AML-193 (cell line): ENCODE measurements at regions not wholly inside any gene's neighbourhood (a gene's known extent, or its start where the extent isn't known, plus 50 kb on each side); places are given as distances from the start of the nearest gene placed in this dataset.
"Not testable (repeated sequence)": the region's sequence is repeated elsewhere in the genome, so short reads cannot be mapped to it uniquely, and the experiment has no call there.

Source experiments
- DNase-seq, 2 experiments: peaks; one replicate each; lab custom pipeline; 2025; lab: John Stamatoyannopoulos, UW

DNA sequence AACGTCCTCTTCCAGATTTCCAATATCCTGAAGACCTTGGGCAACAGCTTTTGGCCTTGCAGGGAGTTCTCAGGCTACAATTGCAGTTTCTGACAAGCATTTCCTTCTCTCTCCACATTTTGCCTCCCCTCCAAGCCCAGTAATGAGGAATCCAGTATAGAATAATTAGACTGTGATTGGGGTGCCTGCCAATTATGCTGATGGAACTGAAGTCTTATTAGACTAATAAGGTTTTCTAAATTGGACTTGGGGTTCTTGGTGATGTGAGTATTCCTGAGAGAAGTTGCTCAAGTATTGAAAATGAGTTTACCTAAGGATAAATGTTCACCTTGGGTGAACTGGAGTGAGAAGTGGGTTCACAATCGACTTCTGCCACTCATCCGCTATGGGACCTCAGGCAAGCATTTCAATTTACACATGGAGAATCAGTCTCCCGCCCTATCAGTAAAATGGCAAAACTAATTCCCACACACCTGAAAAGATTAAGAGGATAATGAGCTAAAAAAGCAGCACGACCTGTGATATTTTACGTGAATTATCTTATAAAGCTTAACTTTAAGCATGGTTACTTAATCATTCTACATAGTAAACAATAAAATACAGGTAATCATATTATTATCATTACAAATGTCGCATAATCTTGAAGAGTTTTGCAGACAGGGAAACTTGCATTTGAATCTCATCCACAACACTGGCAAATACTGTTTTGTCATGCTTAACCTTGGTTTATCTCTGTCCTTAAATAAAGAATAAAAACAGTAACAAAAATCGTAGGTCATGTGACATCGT lies 628.0 kb downstream of the TMEM114 start:
- DNase-seq, result no peak

GRCh38 chr16:7957151-7957550 lies 624.5 kb downstream of the RBFOX1 start:
- DNase-seq, result no peak

- DNase-seq, result no peak
Measured at GRCh38 chr16:7953360-7953759, 620.7 kb downstream of the RBFOX1 start.

GRCh38 chr16:7946142-7946541 lies 613.5 kb downstream of the RBFOX1 start:
- DNase-seq, result no peak

- DNase-seq, result no peak
Measured at GRCh38 chr16:7938175-7938574, 605.5 kb downstream of the RBFOX1 start.

DNA sequence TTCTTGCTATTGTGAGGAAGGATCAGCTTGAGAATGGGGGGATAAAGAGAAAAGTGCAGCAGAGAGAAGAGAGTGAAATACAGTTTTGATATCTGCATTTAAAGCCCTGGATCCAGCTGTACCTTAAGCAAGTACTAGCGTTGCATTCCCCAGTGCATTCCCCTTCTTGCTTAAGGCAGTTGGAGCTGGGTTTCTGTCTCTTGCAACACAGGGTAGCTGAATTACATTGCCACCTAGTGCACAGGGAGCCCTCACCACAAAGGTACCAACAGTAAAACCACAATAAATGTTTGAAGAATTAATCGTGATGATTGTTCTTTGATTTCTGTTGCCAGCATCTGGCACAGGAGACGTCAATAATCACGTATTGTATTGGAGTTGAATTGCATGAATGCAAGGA lies 588.7 kb downstream of the RBFOX1 start:
- DNase-seq, result no peak

GRCh38 chr16:7919782-7920181 lies 587.1 kb downstream of the RBFOX1 start:
- no peak for DNase-seq

DNA sequence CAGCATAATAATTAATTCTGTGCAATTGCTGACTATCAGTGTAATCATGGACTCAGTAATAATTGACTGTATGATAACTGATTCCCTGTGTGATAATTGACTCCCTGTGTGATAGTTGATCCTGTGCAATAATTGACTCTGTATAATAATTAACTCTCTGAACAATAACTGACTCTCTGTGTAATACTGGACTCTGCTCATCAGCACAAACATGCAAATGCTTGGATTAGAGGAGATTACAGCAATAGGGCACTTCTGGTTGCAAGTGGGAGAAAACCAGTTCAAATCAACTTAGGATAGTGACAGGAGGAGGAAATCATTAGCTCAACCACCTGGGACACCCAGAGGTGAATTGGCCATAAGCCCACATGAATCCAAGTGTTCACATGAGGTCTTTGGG lies 582.1 kb downstream of the RBFOX1 start:
- DNase-seq, result no peak

DNA sequence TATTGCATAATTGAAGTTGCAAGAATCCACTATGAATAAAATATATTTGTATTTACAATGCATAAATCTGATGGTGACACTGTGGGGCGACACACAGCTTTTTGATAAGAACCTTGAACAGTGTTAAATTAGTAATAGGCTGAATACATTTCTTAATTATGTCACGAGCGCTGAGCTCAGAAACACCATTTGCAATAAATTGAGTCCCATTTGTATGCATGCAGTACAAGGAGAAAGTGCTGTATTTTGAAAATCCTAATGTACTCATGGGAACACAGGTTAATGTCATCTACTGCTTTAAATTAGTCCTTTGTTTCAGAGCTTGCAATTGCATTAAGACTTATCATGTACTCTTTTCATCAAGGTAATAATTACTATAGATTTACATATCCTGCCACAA lies 579.5 kb downstream of the RBFOX1 start:
- no peak for DNase-seq

- no peak for DNase-seq
Measured at GRCh38 chr16:7910116-7910515, 577.5 kb downstream of the RBFOX1 start.

DNA sequence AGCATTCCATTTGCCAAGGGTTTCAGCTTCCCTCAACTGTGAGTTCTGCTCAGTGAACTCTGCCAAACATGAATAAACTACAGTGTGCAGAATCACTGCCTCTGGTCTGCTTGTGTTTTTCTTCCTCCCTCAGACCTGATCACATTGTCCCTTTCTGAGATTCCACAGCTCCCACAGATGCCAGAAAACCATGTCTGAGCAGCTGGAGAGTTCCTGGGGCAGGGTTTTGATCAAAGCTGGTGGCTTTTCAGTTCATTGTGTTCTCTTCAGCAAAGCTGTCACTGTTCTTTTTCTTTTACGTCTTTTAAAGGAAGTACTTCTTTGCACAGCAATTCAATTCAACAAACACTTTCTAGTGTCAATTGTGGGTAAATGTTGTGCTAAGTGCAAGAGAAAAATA lies 555.8 kb downstream of the RBFOX1 start:
- DNase-seq, result no peak

DNA sequence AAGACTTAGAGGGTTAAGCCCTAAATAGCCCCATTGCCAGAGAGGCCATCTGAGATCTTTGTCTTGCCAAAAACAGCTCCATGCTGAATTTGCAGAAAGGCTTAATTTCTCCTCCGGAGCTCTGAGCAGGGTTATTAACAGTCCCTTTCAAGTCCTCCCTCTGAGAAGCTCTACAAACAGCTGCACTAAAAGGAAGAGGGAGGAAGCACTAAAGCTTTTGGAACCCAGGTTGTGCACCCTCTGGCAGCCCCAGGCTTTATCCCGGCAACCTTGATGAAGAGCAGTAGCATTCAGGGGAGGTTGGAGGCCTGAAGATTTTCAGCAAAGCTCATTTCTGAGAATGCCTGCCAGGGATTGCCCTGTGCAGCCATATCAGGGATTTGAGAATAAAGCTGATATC lies 554.7 kb downstream of the RBFOX1 start:
- DNase-seq, result no peak

DNA sequence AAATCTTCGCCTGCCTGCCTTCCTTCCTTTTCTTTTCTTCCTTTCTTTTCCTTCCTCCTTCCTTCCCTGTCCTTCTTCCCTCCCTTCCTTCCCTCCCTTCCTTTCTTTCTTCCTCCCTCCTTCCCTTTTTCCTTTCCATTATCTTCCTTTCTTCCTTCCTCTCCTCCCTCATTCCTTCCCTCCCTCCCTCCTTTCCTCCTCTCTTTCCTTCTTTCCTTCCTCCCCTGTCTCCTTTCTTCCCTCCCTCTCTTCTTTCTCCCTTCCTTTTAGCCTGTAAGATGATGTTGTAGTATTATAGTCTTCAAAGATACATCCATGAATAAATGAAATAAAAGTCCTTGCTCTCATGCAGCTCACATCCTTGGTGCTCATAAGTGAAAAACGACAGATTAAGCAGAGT lies 539.3 kb downstream of the RBFOX1 start:
- no peak for DNase-seq

DNA sequence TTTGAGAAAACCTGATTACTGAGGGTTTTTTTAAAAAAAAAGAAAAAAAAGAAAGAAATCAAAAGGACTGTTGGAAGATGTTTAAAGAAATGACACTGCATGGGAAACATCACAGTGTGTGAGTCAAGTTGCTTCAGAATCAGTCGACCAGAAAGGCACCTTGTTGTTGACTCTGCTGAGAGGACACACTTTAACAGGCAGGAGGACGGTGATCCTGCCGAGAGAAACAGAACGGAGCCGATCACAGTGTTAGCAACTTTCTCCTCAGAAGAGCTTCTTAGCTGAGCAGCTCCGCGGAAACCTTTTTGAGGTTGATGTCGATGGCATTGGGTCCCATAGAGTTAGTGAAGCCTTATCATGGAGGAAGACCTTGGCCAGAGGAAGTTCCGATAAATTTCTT lies 538.7 kb downstream of the RBFOX1 start:
- no peak for DNase-seq

DNA sequence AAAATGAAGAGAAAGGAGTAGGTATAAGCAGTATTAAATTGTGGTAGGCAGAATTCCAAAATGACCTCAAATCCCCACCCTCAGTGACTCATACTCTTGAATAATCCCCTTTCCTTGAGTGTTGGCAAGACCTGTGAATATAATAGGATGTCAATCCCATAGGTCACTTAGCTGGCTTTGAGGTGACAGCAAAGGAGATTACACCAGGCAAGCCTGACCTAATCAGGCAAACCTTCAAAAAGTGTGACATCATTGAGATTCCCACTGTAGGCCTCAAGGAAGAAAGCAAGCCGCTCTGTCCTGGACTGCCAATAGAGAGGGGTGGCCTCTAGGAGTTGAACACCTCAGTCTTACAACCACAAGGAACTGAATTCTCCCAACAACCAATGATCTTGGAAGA lies 535.2 kb downstream of the RBFOX1 start:
- DNase-seq, result no peak

DNA sequence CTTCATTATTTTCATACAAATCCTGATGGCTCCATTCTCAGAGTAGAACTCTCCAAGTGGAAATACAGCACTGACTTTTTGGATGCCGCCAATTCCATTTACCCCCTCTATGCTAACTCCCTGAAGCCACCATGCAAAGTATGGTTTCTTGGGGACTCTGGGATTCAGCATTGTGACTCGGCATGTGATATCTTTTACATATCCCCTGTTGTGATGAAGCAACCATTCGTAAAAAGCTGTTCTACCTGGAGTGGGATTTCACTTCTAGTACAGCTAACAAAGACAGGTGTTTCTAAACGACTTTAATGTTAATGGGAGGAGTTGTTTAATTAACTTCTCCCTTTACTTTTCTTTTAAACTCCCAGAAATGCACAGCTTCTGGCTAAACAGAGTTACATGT lies 533.5 kb downstream of the RBFOX1 start:
- DNase-seq, result no peak

- DNase-seq, result not testable (repeated sequence)
Measured at GRCh38 chr16:7865393-7865792, 532.7 kb downstream of the RBFOX1 start.

DNA sequence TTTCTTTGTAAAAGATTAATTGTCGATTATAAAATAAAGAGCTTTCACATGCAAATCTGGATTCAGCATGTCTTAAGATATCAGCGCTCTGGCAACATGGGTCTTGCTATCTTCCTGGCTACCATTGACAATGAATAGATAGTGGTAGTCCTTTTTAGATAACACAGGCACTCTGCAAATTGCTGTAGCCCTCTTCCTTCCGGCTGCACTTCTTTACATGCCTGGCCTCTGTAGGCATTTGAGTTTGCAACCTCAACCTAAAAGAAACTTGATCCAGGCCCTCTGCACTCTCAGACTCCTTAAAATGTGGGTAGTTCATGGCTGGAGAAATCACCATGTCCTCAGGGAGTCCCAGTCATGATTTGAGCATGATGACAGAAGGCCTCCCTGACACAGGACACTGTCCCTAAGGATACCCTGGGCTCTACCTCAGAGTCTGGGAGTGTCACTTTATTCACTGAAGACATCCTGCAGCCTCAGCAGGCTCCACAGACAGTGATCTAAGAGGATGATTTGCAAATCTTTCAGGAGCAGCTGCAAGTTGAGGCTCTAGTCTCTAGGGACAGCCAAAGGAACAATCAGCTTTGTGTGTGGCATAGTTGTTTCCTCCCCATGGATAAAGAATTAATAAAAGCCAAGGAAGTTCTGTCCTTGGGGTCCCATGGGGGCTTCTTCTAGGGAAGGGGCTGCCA lies 529.4 kb downstream of the RBFOX1 start:
- DNase-seq, result no peak

DNA sequence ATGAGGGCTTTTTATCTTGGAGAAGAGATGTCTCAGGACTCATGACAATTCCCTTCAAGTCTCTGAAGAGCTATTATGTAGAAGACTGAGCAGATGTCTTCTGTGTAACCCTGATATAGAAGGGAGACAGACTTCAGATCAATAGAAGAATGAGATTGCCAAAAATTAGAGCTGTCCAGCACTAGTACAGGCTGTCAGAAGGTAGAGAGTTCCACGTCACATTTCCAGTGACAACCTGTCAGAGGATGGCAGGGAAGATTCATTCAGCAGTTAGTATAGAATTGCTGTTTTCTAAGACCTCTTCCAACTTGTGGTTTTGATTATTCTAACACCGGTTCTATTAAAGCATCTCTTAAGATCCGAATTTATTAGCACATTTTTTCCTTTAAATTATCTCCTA lies 520.6 kb downstream of the RBFOX1 start:
- no peak for DNase-seq

GRCh38 chr16:7849841-7850240 lies 517.2 kb downstream of the RBFOX1 start:
- no peak for DNase-seq

- no peak for DNase-seq
Measured at GRCh38 chr16:7843261-7843660, 510.6 kb downstream of the RBFOX1 start.

DNA sequence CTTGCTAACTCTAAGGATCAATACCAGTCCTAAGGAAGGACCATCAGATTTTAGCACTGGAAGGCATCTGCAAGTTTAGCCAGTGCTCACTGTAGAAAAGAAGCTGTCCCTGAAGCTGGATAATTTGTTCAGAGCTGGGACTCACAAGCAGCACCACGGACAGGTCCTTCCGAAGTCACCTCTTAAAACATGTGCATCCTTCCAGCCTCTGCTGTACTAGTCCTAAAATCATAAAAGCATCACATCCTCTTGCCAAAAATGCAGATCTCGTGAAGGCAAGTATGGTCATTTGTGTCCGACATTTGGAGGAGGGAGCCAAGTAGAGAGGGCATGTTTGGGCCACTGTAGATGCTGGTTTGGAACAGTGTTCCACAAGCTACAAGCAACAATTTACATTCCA lies 506.9 kb downstream of the RBFOX1 start:
- DNase-seq, result no peak

DNA sequence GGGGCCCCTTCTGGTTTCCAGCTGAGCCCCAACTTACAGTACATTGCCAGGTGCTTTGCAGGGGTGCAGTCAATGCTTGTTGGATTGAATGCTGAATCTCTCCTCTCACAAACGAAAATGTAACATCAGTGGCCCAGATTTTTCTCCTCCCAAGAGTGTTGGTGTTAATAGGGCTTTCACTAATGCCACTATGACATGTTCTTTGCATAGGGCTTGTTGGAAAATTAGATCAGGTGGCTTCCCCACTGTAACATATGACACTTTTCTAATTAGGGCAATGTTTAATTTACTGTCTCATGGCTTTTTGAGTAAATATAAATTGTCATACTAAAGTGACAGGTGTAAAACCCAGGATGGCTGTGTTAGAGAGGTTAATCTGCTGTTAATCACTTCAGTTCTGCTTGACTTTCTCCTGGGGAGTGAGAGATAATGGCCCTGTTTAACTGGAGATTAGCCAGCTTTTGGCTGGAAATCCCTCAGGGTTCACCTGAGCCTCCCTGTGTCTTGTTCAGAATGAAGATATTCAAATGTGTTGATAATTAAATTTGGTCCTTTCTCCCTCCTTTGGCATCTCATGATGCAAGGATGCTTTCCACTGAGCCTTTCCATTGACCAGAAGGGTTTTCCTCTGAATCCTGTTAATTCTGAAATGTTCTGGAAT lies 502.3 kb downstream of the RBFOX1 start:
- no peak for DNase-seq
